Caco-2 (cell line): ENCODE measurements at regions not wholly inside any gene's neighbourhood (a gene's known extent, or its start where the extent isn't known, plus 50 kb on each side); places are given as distances from the start of the nearest gene placed in this dataset.

Experiments
- BruUV-seq: library from RNA; stranded (reverse); fragments of 400-500 nt; replicated peaks from 2 replicates; lab custom pipeline; 2021; lab: Mats Ljungman, UMichigan
- CTCF ChIA-PET: fragments of 300-600 bp; sonication (Branson Sonifier 250); formaldehyde crosslinking; loops from one replicate; lab custom pipeline; 2022; ENCODE audit warnings: antibody characterized with exemption; lab: Charles Lee
- POLR2A ChIA-PET: fragments of 300-600 bp; sonication (Branson Sonifier 250); formaldehyde crosslinking; loops from one replicate; lab custom pipeline; 2022; ENCODE audit warnings: antibody characterized with exemption; lab: Charles Lee
- DNase-seq, 2 experiments: peaks; one replicate each; pipeline versions ENCODE4 v3.0.0 to v3.0.0-alpha.2; 2020 to 2022
- H3K27me3 ChIP-seq: replicated peaks from 2 replicates; pipeline ENCODE4 v1.6.0; 2011; ENCODE audit warnings: low read length; ENCODE audit not compliant: control insufficient read depth, insufficient read depth
- H3K36me3 ChIP-seq: 2 replicates; pipeline ENCODE4 v1.5.1; 2011; ENCODE audit warnings: low read length; ENCODE audit not compliant: control insufficient read depth, insufficient read depth
- H3K4me1 ChIP-seq: fragments of 250-450 bp; sonication (Bioruptor Pico); 2 replicates; pipeline ENCODE4 v1.5.1; 2020; ENCODE audit warnings: mild to moderate bottlenecking
- H3K4me3 ChIP-seq: 2 replicates; pipeline ENCODE4 v1.5.1; 2011; ENCODE audit warnings: low read depth, mild to moderate bottlenecking, control low read depth, low read length
- H3K9me3 ChIP-seq: fragments of 250-450 bp; sonication (Bioruptor Pico); 2 replicates; pipeline ENCODE4 v1.5.1; 2020; ENCODE audit warnings: mild to moderate bottlenecking, moderate library complexity
- H3K27ac Mint-ChIP-seq: one replicate; pipeline ENCODE4 v1.8.0; 2022; ENCODE audit warnings: mixed read lengths; ENCODE audit not compliant: unreplicated experiment
- H3K27me3 Mint-ChIP-seq: one replicate; pipeline ENCODE4 v1.8.0; 2022; ENCODE audit warnings: mixed read lengths; ENCODE audit not compliant: insufficient read depth, unreplicated experiment
- H3K36me3 Mint-ChIP-seq: one replicate; pipeline ENCODE4 v1.8.0; 2022; ENCODE audit warnings: mild to moderate bottlenecking, mixed read lengths; ENCODE audit not compliant: insufficient read depth, unreplicated experiment
- H3K4me1 Mint-ChIP-seq: one replicate; pipeline ENCODE4 v1.8.0; 2022; ENCODE audit warnings: low read depth, mixed read lengths; ENCODE audit not compliant: unreplicated experiment
- H3K4me3 Mint-ChIP-seq: one replicate; pipeline ENCODE4 v1.8.0; 2022; ENCODE audit warnings: mild to moderate bottlenecking, moderate library complexity, mixed read lengths; ENCODE audit not compliant: unreplicated experiment
- H3K9me3 Mint-ChIP-seq: one replicate; pipeline ENCODE4 v1.8.0; 2022; ENCODE audit warnings: mixed read lengths; ENCODE audit not compliant: unreplicated experiment
- intact Hi-C: fragments of 100-400 bp; cut with micrococcal nuclease; formaldehyde crosslinking; loops from one replicate; pipeline ENCODE4 v1.10.0; 2022; ENCODE audit not compliant: unreplicated experiment
- TF ChIP-seq, protein P1 (sequence below), 2 experiments: fragments of 200-600 bp in 1 of 2; IDR thresholded peaks; 1 replicate in 1 of 2; 2 replicates in 1 of 2; pipeline versions ENCODE4 v1.5.1 to v1.8.0; 2011 to 2022; ENCODE audit warnings: antibody characterized with exemption in 1 of 2, control low read depth in 1 of 2, inconsistent platforms in 1 of 2, low read depth in 1 of 2, low read length in 1 of 2, mild to moderate bottlenecking in 1 of 2, moderate library complexity in 1 of 2; ENCODE audit not compliant: insufficient read depth in 1 of 2, severe bottlenecking in 1 of 2, unreplicated experiment in 1 of 2

DNA sequence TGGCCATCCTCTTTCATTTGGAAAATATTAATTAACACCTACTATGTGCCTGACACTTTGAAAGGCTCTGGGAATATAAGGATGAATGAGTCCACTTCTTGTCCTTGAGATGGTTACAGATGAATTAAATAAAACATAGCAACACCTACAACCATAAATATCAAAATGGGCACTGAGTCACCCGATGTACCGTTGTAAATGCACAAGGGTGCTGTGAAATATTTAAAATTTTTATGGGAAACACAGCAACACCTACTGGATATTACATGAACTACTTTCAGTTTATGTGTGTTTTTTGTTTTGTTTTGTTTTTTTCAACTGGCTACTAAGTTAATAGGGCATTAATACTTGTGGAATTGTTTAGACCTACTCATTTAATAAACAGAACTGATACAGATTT is 239.0 kb upstream of the NAALADL2 start:
- Mint-ChIP-seq H3K9me3 (no peaks in the 10 kb centered on the region), H3K27ac (no peak overlapping the region), H3K4me3 (no peak overlapping the region), H3K27me3 (no peaks in the 10 kb centered on the region), H3K4me1 (no peaks in the 10 kb centered on the region), H3K36me3 (no peaks in the 10 kb centered on the region)
- Histone ChIP-seq H3K9me3 (no peaks in the 10 kb centered on the region; the same call in 1 of the 2 replicates), H3K36me3 (no peaks in the 10 kb centered on the region), H3K4me1 (no peaks in the 10 kb centered on the region; the same call in 1 of the 2 replicates), H3K4me3 (no peak overlapping the region), H3K27me3 (no peaks in the 10 kb centered on the region)
- no peak for DNase-seq
- BruUV-seq: no TSS peak
- ChIA-PET CTCF (no interaction called here), POLR2A (no interaction called here)
- intact Hi-C loops: loop anchor here (1.0 kb wide), 3 partner anchors 179 to 265 kb away; no protein-coding TSS in a partner anchor
- TF ChIP-seq, protein P1, sequence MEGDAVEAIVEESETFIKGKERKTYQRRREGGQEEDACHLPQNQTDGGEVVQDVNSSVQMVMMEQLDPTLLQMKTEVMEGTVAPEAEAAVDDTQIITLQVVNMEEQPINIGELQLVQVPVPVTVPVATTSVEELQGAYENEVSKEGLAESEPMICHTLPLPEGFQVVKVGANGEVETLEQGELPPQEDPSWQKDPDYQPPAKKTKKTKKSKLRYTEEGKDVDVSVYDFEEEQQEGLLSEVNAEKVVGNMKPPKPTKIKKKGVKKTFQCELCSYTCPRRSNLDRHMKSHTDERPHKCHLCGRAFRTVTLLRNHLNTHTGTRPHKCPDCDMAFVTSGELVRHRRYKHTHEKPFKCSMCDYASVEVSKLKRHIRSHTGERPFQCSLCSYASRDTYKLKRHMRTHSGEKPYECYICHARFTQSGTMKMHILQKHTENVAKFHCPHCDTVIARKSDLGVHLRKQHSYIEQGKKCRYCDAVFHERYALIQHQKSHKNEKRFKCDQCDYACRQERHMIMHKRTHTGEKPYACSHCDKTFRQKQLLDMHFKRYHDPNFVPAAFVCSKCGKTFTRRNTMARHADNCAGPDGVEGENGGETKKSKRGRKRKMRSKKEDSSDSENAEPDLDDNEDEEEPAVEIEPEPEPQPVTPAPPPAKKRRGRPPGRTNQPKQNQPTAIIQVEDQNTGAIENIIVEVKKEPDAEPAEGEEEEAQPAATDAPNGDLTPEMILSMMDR (IDR thresholded peaks at IDR 0.05; ENCODE audit: insufficient read depth in 1 of 2, low read depth in 1 of 2, low read length in 1 of 2, severe bottlenecking in 1 of 2, unreplicated experiment in 1 of 2): no peak

DNA sequence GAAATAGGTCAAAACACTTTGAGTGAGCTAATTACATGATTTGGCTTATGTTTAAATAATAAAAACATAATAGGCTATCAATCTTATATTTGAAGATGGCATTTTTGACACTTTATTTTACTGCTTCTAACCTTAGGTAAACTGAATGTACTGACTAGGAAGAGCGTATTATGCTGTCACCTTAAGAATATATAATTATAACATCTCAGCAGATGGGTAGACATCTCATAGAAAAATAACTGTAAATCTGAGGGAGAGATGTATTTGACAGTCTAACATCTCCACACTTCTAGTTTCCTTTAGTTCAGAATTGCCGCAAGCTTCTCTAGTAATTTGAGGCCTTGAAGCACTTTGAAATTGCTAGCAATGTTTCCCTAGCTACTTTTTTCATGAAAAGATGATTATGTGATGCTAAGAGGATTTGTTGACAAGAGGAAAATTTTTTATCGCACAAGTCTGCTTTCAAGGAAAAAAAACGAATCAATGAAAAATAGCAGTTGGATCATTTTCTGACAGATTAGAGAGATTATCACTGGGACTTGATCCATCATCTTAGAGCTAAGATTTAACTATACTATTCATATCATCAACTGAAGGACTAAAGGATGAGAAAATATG is 238.2 kb upstream of the NAALADL2 start:
- intact Hi-C loops: loop anchor here (1.0 kb wide), 3 partner anchors 180 to 266 kb away; no protein-coding TSS in a partner anchor
- CTCF ChIA-PET: no interaction called here
- no peak overlapping the region for H3K27ac Mint-ChIP-seq

DNA sequence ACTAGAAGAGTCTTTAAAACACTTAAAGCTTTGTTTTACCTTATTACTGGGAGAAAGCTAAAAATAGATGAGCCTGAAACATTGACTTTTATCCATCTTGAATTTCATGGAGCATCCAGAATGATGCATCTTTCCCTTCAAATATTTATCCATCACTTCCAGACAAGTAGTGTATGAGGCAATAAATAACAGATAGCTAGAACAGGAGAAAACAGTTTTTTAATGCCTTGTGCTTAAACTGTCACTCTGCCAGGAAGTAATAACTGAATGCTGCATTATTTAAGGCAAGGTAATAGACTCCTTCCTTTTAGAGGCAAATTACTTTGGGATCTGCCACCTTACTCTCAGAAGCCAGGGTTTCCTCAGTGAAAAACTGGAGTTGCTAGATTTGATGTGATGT is 225.8 kb upstream of the NAALADL2 start:
- intact Hi-C loops: no loop called here
- POLR2A ChIA-PET: no interaction called here
- no peak overlapping the region for H3K4me3 ChIP-seq
- Mint-ChIP-seq H3K36me3 (no peaks in the 10 kb centered on the region), H3K9me3 (peaks cover 14% of the 10 kb centered on the region), H3K27me3 (no peaks in the 10 kb centered on the region), H3K4me3 (no peak overlapping the region), H3K4me1 (no peaks in the 10 kb centered on the region), H3K27ac (no peak overlapping the region)
- no peaks in the 10 kb centered on the region for H3K36me3 ChIP-seq
- no peak for DNase-seq
- H3K4me1 ChIP-seq: no peaks in the 10 kb centered on the region
- TF ChIP-seq, protein P1 (IDR thresholded peaks at IDR 0.05; ENCODE audit: insufficient read depth in 1 of 2, low read depth in 1 of 2, low read length in 1 of 2, severe bottlenecking in 1 of 2, unreplicated experiment in 1 of 2): no peak
- H3K9me3 ChIP-seq: 0 out of 2 replicates have a peak, but pooled peaks cover 3% of the 10 kb centered on the region
- no TSS peak for BruUV-seq
- CTCF ChIA-PET: no interaction called here
- no peaks in the 10 kb centered on the region for H3K27me3 ChIP-seq

More for the DNA sequence above, 238.2 kb upstream of the NAALADL2 start:
- H3K4me3 Mint-ChIP-seq: no peak overlapping the region
- no peaks in the 10 kb centered on the region for H3K36me3 Mint-ChIP-seq
- no peak for DNase-seq
- no TSS peak for BruUV-seq
- no peaks in the 10 kb centered on the region for H3K4me1 Mint-ChIP-seq
- no peaks in the 10 kb centered on the region; the same call in 1 of the 2 replicates for H3K4me1 ChIP-seq
- H3K4me3 ChIP-seq: no peak overlapping the region
- no peaks in the 10 kb centered on the region for H3K27me3 Mint-ChIP-seq
- H3K9me3 ChIP-seq: no peaks in the 10 kb centered on the region; the same call in 1 of the 2 replicates
- H3K9me3 Mint-ChIP-seq: no peaks in the 10 kb centered on the region
- H3K27me3 ChIP-seq: no peaks in the 10 kb centered on the region
- TF ChIP-seq, protein P1 (IDR thresholded peaks at IDR 0.05; ENCODE audit: insufficient read depth in 1 of 2, low read depth in 1 of 2, low read length in 1 of 2, severe bottlenecking in 1 of 2, unreplicated experiment in 1 of 2): no peak
- POLR2A ChIA-PET: no interaction called here
- H3K36me3 ChIP-seq: no peaks in the 10 kb centered on the region
